DOHH2 (cell line): ENCODE measurements at regions not wholly inside any gene's neighbourhood (a gene's known extent, or its start where the extent isn't known, plus 50 kb on each side); places are given as distances from the start of the nearest gene placed in this dataset.
"Not testable (repeated sequence)": the region's sequence is repeated elsewhere in the genome, so short reads cannot be mapped to it uniquely, and the experiment has no call there.

Source experiments
- H3F3A ChIP-seq: fragments of 200-600 bp; sonication (generic), shearing (Covaris generic); 2 replicates; pipeline ENCODE4 v1.6.0; 2016; ENCODE audit warnings: antibody characterized with exemption, mild to moderate bottlenecking; ENCODE audit not compliant: control insufficient read depth, insufficient read depth
- H3K27ac ChIP-seq: fragments of 200-600 bp; sonication (generic); 2 replicates; pipeline ENCODE4 v1.5.1; 2014; ENCODE audit warnings: low read depth, mild to moderate bottlenecking, low read length, moderate library complexity
- H3K27me3 ChIP-seq: fragments of 200-600 bp; sonication (generic); 2 replicates; pipeline ENCODE4 v1.6.1; 2014; ENCODE audit warnings: mild to moderate bottlenecking, low read length, mixed read lengths; ENCODE audit not compliant: control insufficient read depth
- H3K36me3 ChIP-seq: fragments of 200-600 bp; sonication (generic); 2 replicates; pipeline ENCODE4 v1.6.1; 2014; ENCODE audit warnings: mild to moderate bottlenecking, low read length, moderate library complexity, mixed read lengths; ENCODE audit not compliant: control insufficient read depth
- H3K4me1 ChIP-seq: fragments of 200-600 bp; sonication (generic); 2 replicates; pipeline ENCODE4 v1.6.1; 2014; ENCODE audit warnings: mild to moderate bottlenecking, low read length, mixed read lengths; ENCODE audit not compliant: control insufficient read depth
- H3K4me2 ChIP-seq: fragments of 200-600 bp; sonication (generic); 2 replicates; pipeline ENCODE4 v1.6.0; 2014; ENCODE audit warnings: mild to moderate bottlenecking, low read length, moderate library complexity
- H3K4me3 ChIP-seq: fragments of 200-600 bp; sonication (generic); 2 replicates; pipeline ENCODE4 v1.5.1; 2014; ENCODE audit warnings: mild to moderate bottlenecking, low read length, mixed read lengths
- H3K79me2 ChIP-seq: fragments of 200-600 bp; sonication (generic); 2 replicates; pipeline ENCODE4 v1.6.1; 2014; ENCODE audit warnings: mild to moderate bottlenecking, low read length, mixed read lengths; ENCODE audit not compliant: control insufficient read depth
- H3K9me2 ChIP-seq: fragments of 200-600 bp; sonication (generic); replicated peaks from 2 replicates; pipeline ENCODE4 v1.6.1; 2014; ENCODE audit warnings: mild to moderate bottlenecking, low read length, mixed read lengths; ENCODE audit not compliant: control insufficient read depth
- H3K9me3 ChIP-seq: fragments of 200-600 bp; sonication (generic); 2 replicates; pipeline ENCODE4 v1.6.1; 2014; ENCODE audit warnings: antibody characterized with exemption, low read length, mixed read lengths; ENCODE audit not compliant: control insufficient read depth, insufficient read depth
- H4K20me1 ChIP-seq: fragments of 200-600 bp; sonication (generic); 2 replicates; pipeline ENCODE4 v1.6.0; 2014; ENCODE audit warnings: low read depth, mild to moderate bottlenecking, antibody characterized with exemption, low read length, moderate library complexity; ENCODE audit not compliant: control insufficient read depth, insufficient read depth
- CTCF ChIP-seq: fragments of 200-600 bp; sonication (generic); IDR thresholded peaks from one replicate; pipeline ENCODE4 v1.5.1; 2014; ENCODE audit warnings: antibody characterized with exemption, mild to moderate bottlenecking, low read depth, low read length; ENCODE audit not compliant: poor library complexity, severe bottlenecking
- EZH2phosphoT487 ChIP-seq: fragments of 200-600 bp; sonication (generic); IDR thresholded peaks from 2 replicates; pipeline ENCODE4 v1.6.1; 2017; ENCODE audit warnings: borderline replicate concordance, mild to moderate bottlenecking, antibody characterized with exemption, low read length, moderate library complexity, mixed read lengths

GRCh38 chr6:157753291-157753690 is 69.8 kb upstream of the SNX9 start:
- H3K36me3 ChIP-seq: no peaks in the 10 kb centered on the region
- H3K4me3 ChIP-seq: no peak overlapping the region
- H3K4me1 ChIP-seq: peaks cover 36% of the 10 kb centered on the region
- TF ChIP-seq CTCF (no peak), EZH2phosphoT487 (no peak)
- H3K27ac ChIP-seq: no peak overlapping the region
- H3K9me2 ChIP-seq: no peaks in the 10 kb centered on the region
- H3F3A ChIP-seq: no peaks in the 10 kb centered on the region
- H4K20me1 ChIP-seq: peaks cover 8% of the 10 kb centered on the region; the same call in 1 of the 2 replicates
- H3K27me3 ChIP-seq: peaks cover 39% of the 10 kb centered on the region
- no peaks in the 10 kb centered on the region for H3K79me2 ChIP-seq
- no peak overlapping the region for H3K4me2 ChIP-seq
- peaks cover 15% of the 10 kb centered on the region for H3K9me3 ChIP-seq

GRCh38 chr6:157753801-157754200 is 69.2 kb upstream of the SNX9 start:
- H4K20me1 ChIP-seq: not testable (repeated sequence)
- peaks cover 44% of the 10 kb centered on the region for H3K27me3 ChIP-seq

GRCh38 chr6:157754351-157754750 is 68.7 kb upstream of the SNX9 start:
- Histone ChIP-seq H3K9me2 (no peaks in the 10 kb centered on the region), H3F3A (no peaks in the 10 kb centered on the region), H4K20me1 (peaks cover 8% of the 10 kb centered on the region; the same call in 1 of the 2 replicates), H3K79me2 (no peaks in the 10 kb centered on the region), H3K9me3 (peaks cover 15% of the 10 kb centered on the region), H3K4me3 (no peak overlapping the region), H3K36me3 (no peaks in the 10 kb centered on the region), H3K4me1 (peaks cover 30% of the 10 kb centered on the region), H3K4me2 (no peak overlapping the region), H3K27ac (no peak overlapping the region), H3K27me3 (peaks cover 48% of the 10 kb centered on the region)
- TF ChIP-seq EZH2phosphoT487 (no peak), CTCF (no peak)

More at GRCh38 chr6:157753801-157754200, 69.2 kb upstream of the SNX9 start:
- H3K36me3 ChIP-seq, H3F3A ChIP-seq, H3K9me2 ChIP-seq, H3K4me2 ChIP-seq, H3K79me2 ChIP-seq, H3K27ac ChIP-seq, H3K4me3 ChIP-seq: not testable (repeated sequence)
- Histone ChIP-seq H3K9me3 (peaks cover 15% of the 10 kb centered on the region), H3K4me1 (peaks cover 35% of the 10 kb centered on the region)

- Histone ChIP-seq H3K27ac (no peak overlapping the region), H3K36me3 (no peaks in the 10 kb centered on the region), H3K4me1 (peaks cover 29% of the 10 kb centered on the region)
Observed at GRCh38 chr6:157755032-157755745, 67.9 kb upstream of the SNX9 start.

More at GRCh38 chr6:157755032-157755745, 67.9 kb upstream of the SNX9 start:
- Histone ChIP-seq H3K27me3 (peaks cover 48% of the 10 kb centered on the region), H3K9me3 (peaks cover 12% of the 10 kb centered on the region), H4K20me1 (peaks cover 8% of the 10 kb centered on the region; the same call in 1 of the 2 replicates), H3K9me2 (no peaks in the 10 kb centered on the region), H3K4me3 (no peak overlapping the region), H3F3A (no peaks in the 10 kb centered on the region), H3K79me2 (no peaks in the 10 kb centered on the region), H3K4me2 (no peak overlapping the region)
- TF ChIP-seq EZH2phosphoT487 (no peak), CTCF (no peak)
